H1 (cell line): ENCODE measurements at regions not wholly inside any gene's neighbourhood (a gene's known extent, or its start where the extent isn't known, plus 50 kb on each side); places are given as distances from the start of the nearest gene placed in this dataset.

Experiments used
- NANOG ChIP-seq: IDR thresholded peaks from 2 replicates; pipeline ENCODE4 v1.6.1; 2011; ENCODE audit warnings: low read length, low read depth, mild to moderate bottlenecking, inconsistent platforms; ENCODE audit not compliant: insufficient read depth, poor library complexity, severe bottlenecking
- RAD21 ChIP-seq, 2 experiments: IDR thresholded peaks in 1 of 2; conservative IDR thresholded peaks in 1 of 2; 2 replicates each; pipeline ENCODE4 v1.6.1; 2011; ENCODE audit warnings: low read depth in 2 of 2, low read length in 2 of 2, improper control_type of control experiment in 1 of 2, inconsistent platforms in 1 of 2, mild to moderate bottlenecking in 1 of 2, moderate library complexity in 1 of 2
- SIRT6 ChIP-seq: IDR thresholded peaks from one replicate; pipeline ENCODE4 v1.7.1; 2012; ENCODE audit warnings: low read length, inconsistent platforms
- USF2 ChIP-seq: IDR thresholded peaks from 2 replicates; pipeline ENCODE4 v1.6.1; 2011; ENCODE audit warnings: low read length, improper control_type of control experiment
- TF ChIP-seq, protein P1 (sequence below): fragments of 300-600 bp; sonication (generic); IDR thresholded peaks from 2 replicates; pipeline ENCODE4 v1.7.1; 2012; ENCODE audit warnings: low read length, moderate library complexity, mild to moderate bottlenecking, inconsistent platforms; ENCODE audit not compliant: insufficient replicate concordance

DNA sequence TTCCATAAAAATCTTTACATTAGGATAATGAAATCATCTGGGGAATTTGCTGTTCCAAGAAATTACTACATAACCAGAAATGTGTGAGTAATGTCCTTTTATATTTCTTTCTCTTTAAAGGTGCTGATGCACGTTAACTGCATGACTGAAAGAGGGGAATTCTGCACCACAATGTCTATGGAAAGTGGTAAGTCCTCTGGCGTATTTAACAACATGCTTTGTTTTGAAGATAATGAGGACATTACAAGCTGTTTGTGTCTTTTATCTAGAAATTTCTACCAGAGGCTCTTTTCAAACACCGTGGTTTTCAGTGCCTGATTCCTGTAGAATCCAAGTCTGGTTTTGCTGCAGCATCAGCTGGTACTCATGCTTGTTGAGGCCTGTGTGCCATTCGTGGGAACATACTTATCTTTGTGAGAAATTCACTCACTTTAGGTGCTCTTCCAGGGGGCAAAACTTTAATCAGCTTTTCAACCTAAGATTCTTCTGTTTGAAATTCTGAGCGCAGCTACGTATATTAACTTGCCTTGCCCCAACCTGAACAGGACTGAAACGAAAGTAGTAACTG, 257.2 kb downstream of the PDHA2 start (continued):
- TF ChIP-seq, protein P1, sequence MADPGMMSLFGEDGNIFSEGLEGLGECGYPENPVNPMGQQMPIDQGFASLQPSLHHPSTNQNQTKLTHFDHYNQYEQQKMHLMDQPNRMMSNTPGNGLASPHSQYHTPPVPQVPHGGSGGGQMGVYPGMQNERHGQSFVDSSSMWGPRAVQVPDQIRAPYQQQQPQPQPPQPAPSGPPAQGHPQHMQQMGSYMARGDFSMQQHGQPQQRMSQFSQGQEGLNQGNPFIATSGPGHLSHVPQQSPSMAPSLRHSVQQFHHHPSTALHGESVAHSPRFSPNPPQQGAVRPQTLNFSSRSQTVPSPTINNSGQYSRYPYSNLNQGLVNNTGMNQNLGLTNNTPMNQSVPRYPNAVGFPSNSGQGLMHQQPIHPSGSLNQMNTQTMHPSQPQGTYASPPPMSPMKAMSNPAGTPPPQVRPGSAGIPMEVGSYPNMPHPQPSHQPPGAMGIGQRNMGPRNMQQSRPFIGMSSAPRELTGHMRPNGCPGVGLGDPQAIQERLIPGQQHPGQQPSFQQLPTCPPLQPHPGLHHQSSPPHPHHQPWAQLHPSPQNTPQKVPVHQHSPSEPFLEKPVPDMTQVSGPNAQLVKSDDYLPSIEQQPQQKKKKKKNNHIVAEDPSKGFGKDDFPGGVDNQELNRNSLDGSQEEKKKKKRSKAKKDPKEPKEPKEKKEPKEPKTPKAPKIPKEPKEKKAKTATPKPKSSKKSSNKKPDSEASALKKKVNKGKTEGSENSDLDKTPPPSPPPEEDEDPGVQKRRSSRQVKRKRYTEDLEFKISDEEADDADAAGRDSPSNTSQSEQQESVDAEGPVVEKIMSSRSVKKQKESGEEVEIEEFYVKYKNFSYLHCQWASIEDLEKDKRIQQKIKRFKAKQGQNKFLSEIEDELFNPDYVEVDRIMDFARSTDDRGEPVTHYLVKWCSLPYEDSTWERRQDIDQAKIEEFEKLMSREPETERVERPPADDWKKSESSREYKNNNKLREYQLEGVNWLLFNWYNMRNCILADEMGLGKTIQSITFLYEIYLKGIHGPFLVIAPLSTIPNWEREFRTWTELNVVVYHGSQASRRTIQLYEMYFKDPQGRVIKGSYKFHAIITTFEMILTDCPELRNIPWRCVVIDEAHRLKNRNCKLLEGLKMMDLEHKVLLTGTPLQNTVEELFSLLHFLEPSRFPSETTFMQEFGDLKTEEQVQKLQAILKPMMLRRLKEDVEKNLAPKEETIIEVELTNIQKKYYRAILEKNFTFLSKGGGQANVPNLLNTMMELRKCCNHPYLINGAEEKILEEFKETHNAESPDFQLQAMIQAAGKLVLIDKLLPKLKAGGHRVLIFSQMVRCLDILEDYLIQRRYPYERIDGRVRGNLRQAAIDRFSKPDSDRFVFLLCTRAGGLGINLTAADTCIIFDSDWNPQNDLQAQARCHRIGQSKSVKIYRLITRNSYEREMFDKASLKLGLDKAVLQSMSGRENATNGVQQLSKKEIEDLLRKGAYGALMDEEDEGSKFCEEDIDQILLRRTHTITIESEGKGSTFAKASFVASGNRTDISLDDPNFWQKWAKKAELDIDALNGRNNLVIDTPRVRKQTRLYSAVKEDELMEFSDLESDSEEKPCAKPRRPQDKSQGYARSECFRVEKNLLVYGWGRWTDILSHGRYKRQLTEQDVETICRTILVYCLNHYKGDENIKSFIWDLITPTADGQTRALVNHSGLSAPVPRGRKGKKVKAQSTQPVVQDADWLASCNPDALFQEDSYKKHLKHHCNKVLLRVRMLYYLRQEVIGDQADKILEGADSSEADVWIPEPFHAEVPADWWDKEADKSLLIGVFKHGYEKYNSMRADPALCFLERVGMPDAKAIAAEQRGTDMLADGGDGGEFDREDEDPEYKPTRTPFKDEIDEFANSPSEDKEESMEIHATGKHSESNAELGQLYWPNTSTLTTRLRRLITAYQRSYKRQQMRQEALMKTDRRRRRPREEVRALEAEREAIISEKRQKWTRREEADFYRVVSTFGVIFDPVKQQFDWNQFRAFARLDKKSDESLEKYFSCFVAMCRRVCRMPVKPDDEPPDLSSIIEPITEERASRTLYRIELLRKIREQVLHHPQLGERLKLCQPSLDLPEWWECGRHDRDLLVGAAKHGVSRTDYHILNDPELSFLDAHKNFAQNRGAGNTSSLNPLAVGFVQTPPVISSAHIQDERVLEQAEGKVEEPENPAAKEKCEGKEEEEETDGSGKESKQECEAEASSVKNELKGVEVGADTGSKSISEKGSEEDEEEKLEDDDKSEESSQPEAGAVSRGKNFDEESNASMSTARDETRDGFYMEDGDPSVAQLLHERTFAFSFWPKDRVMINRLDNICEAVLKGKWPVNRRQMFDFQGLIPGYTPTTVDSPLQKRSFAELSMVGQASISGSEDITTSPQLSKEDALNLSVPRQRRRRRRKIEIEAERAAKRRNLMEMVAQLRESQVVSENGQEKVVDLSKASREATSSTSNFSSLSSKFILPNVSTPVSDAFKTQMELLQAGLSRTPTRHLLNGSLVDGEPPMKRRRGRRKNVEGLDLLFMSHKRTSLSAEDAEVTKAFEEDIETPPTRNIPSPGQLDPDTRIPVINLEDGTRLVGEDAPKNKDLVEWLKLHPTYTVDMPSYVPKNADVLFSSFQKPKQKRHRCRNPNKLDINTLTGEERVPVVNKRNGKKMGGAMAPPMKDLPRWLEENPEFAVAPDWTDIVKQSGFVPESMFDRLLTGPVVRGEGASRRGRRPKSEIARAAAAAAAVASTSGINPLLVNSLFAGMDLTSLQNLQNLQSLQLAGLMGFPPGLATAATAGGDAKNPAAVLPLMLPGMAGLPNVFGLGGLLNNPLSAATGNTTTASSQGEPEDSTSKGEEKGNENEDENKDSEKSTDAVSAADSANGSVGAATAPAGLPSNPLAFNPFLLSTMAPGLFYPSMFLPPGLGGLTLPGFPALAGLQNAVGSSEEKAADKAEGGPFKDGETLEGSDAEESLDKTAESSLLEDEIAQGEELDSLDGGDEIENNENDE = no peak
- no peak for TF ChIP-seq USF2
- TF ChIP-seq SIRT6 = no peak
- TF ChIP-seq NANOG = no peak
- no peak for TF ChIP-seq RAD21 (IDR thresholded peaks at IDR 0.05 in 1 of 2, conservative IDR thresholded peaks at IDR 0.05 in 1 of 2; ENCODE audit: low read depth in 2 of 2, low read length in 2 of 2)
